Liver (tissue), 8 donors: ENCODE measurements at regions not wholly inside any gene's neighbourhood (a gene's known extent, or its start where the extent isn't known, plus 50 kb on each side); places are given as distances from the start of the nearest gene placed in this dataset.

ENCODE experiments used
- DNase-seq: peaks from one replicate; pipeline ENCODE4 v3.0.0-alpha.2; 2017; ENCODE audit warnings: low spot score
- H3K27ac ChIP-seq, 2 donors: one replicate each; pipeline ENCODE4 v1.7.0; 2013; ENCODE audit warnings: inconsistent platforms in 2 of 2, low read length in 2 of 2, control low read depth in 1 of 2, low read depth in 1 of 2, mild to moderate bottlenecking in 1 of 2
- H3K27me3 ChIP-seq, 4 donors: one replicate each; pipeline versions ENCODE4 v1.6.1 to v1.7.0; 2013; ENCODE audit warnings: low read length in 3 of 4, inconsistent platforms in 1 of 4, mild to moderate bottlenecking in 1 of 4, moderate library complexity in 1 of 4; ENCODE audit not compliant: control insufficient read depth in 4 of 4, insufficient read depth in 4 of 4
- H3K36me3 ChIP-seq, 4 donors: one replicate each; pipeline versions ENCODE4 v1.6.1 to v1.7.0; 2013; ENCODE audit warnings: low read length in 3 of 4, mild to moderate bottlenecking in 3 of 4, low read depth in 1 of 4, moderate library complexity in 1 of 4; ENCODE audit not compliant: control insufficient read depth in 4 of 4, insufficient read depth in 3 of 4
- H3K4me1 ChIP-seq, 4 donors: one replicate each; pipeline versions ENCODE4 v1.6.1 to v1.7.0; 2013; ENCODE audit warnings: low read length in 3 of 4, mild to moderate bottlenecking in 3 of 4, moderate library complexity in 1 of 4; ENCODE audit not compliant: control insufficient read depth in 4 of 4, insufficient read depth in 4 of 4
- H3K4me3 ChIP-seq, 3 donors: one replicate each; pipeline versions ENCODE4 v1.6.1 to v1.7.0; 2013; ENCODE audit warnings: low read length in 3 of 3, control low read depth in 1 of 3, low read depth in 1 of 3, mild to moderate bottlenecking in 1 of 3
- H3K9ac ChIP-seq, 2 donors: one replicate each; pipeline ENCODE4 v1.7.0; 2013; ENCODE audit warnings: low read length in 2 of 2, mild to moderate bottlenecking in 2 of 2, moderate library complexity in 2 of 2, control low read depth in 1 of 2, low read depth in 1 of 2
- H3K9me3 ChIP-seq, 4 donors: one replicate each; pipeline versions ENCODE4 v1.6.1 to v1.7.0; 2013; ENCODE audit warnings: low read length in 3 of 4; ENCODE audit not compliant: control insufficient read depth in 4 of 4
- EGR1 ChIP-seq, 2 donors: IDR thresholded peaks; 2 replicates each; pipeline ENCODE4 v1.6.1; 2016 to 2018; ENCODE audit warnings: antibody characterized with exemption in 2 of 2, low read depth in 2 of 2
- FOXA1 ChIP-seq: IDR thresholded peaks from 2 replicates; pipeline ENCODE4 v1.6.1; 2016; ENCODE audit warnings: antibody characterized with exemption
- FOXA2 ChIP-seq: IDR thresholded peaks from 2 replicates; pipeline ENCODE4 v1.6.1; 2016; ENCODE audit warnings: antibody characterized with exemption
- GABPA ChIP-seq, 2 donors: IDR thresholded peaks in 1 of 2; conservative IDR thresholded peaks in 1 of 2; 2 replicates each; pipeline ENCODE4 v1.6.1; 2016; ENCODE audit warnings: antibody characterized with exemption in 2 of 2, mild to moderate bottlenecking in 1 of 2, moderate library complexity in 1 of 2
- HNF4A ChIP-seq, 2 donors: conservative IDR thresholded peaks; 2 replicates each; pipeline ENCODE4 v1.6.1; 2016; ENCODE audit warnings: antibody characterized with exemption in 2 of 2, mild to moderate bottlenecking in 2 of 2
- HNF4G ChIP-seq: IDR thresholded peaks from 2 replicates; pipeline ENCODE4 v1.6.1; 2016; ENCODE audit warnings: antibody characterized with exemption
- JUND ChIP-seq, 2 donors: IDR thresholded peaks; 2 replicates each; pipeline ENCODE4 v1.6.1; 2016; ENCODE audit warnings: antibody characterized with exemption in 2 of 2
- NR2F2 ChIP-seq: IDR thresholded peaks from 2 replicates; pipeline ENCODE4 v1.6.1; 2016; ENCODE audit warnings: antibody characterized with exemption
- RAD21 ChIP-seq, 2 donors: IDR thresholded peaks; 2 replicates each; pipeline ENCODE4 v1.6.1; 2016; ENCODE audit warnings: antibody characterized with exemption in 2 of 2, mild to moderate bottlenecking in 2 of 2
- RXRA ChIP-seq, 2 donors: IDR thresholded peaks; 2 replicates each; pipeline ENCODE4 v1.6.1; 2017 to 2018; ENCODE audit warnings: antibody characterized with exemption in 2 of 2, mild to moderate bottlenecking in 1 of 2
- SP1 ChIP-seq: IDR thresholded peaks from 2 replicates; pipeline ENCODE4 v1.6.1; 2018; ENCODE audit warnings: antibody characterized with exemption, mild to moderate bottlenecking
- TAF1 ChIP-seq: conservative IDR thresholded peaks from 2 replicates; pipeline ENCODE4 v1.6.1; 2016; ENCODE audit warnings: antibody characterized with exemption, mild to moderate bottlenecking
- YY1 ChIP-seq: IDR thresholded peaks from 2 replicates; pipeline ENCODE4 v1.6.1; 2016; ENCODE audit warnings: antibody characterized with exemption, mild to moderate bottlenecking
- WGBS: extraction: QIAGEN DNeasy Blood & Tissue Kit; methylation state at CpG from one replicate; pipeline ENCODE4 v1.1.7; 2013; 5-methylcytosine and 5-hydroxymethylcytosine counted together
- TF ChIP-seq, protein P1 (sequence below): IDR thresholded peaks from 2 replicates; pipeline ENCODE4 v1.6.1; 2016; ENCODE audit warnings: antibody characterized with exemption
- TF ChIP-seq, protein P2 (sequence below): IDR thresholded peaks from 2 replicates; pipeline ENCODE4 v1.6.1; 2016; ENCODE audit warnings: antibody characterized with exemption
- TF ChIP-seq, protein P3 (sequence below): fragments of 150-350 bp; IDR thresholded peaks from 2 replicates; pipeline ENCODE4 v1.5.1; 2017; ENCODE audit warnings: improper control_type of control experiment, low read depth, low read length; ENCODE audit not compliant: missing input control
- TF ChIP-seq, protein P4 (sequence below): IDR thresholded peaks from 2 replicates; pipeline ENCODE4 v1.6.1; 2016; ENCODE audit warnings: antibody characterized with exemption
- donor health status: healthy.
- donor health status: healthy.
- donor health status: healthy.
- donor health status: healthy.
- donor health status: healthy.

DNA sequence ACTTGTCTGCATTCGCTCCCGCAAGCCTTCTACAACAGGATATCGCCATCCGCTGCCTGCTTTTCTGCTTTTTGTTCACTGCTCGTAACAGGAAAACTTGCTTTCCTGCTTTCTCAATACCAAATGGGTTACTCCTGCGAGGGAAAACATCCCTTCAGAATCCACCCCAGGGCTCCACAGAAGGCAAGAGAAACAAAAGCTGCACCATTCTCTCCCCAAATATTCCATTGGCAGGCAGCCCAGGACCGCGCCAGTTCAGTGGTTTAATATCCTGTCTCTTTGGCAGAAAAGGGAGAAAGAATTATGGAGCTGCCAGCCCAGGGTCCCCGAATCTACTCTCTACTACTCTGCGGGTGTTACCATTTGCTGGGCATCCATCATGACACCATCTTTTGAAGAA is 84.7 kb upstream of the DOCK9 start:
- Histone ChIP-seq H3K9me3 (no peaks in the 10 kb centered on the region), H3K4me3 (no peak overlapping the region), H3K27me3 (no peaks in the 10 kb centered on the region), H3K4me1 (peaks cover 3 to 17% (median 11%) of the 10 kb centered on the region in 4 donors), H3K9ac (no peak overlapping the region), H3K27ac (no peak overlapping the region), H3K36me3 (no peaks in the 10 kb centered on the region)
- 72% methylated on average over 10 of the region's 10 CpGs for WGBS
- TF ChIP-seq SP1 = peak; percentile 16
- TF ChIP-seq NR2F2 = peak; percentile 19
- no peak for TF ChIP-seq TAF1
- TF ChIP-seq HNF4A (conservative IDR thresholded peaks at IDR 0.05) = no peak
- no peak for TF ChIP-seq EGR1 (IDR thresholded peaks at IDR 0.05; ENCODE audit: low read depth in 2 of 2)
- TF ChIP-seq, protein P1, sequence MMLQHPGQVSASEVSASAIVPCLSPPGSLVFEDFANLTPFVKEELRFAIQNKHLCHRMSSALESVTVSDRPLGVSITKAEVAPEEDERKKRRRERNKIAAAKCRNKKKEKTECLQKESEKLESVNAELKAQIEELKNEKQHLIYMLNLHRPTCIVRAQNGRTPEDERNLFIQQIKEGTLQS = no peak
- DNase-seq = no peak

DNA sequence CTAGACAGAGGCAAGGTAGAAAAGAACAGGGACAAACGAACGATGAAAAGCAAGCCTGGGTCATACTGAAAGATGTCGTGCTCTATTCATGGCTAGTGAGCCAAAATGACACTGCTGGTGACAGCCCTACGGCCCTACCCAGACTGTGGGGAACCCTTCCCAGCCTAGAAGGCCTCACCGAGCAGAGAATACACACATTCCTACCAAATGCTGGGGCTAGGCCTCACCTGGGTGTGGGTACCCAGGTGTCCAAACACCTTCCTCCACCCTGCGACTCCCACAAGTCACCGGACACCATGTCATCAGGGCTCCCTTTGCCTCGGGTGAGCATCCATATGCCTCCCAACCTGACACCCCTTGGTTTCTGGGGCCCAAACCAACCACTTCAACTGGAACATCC is 85.3 kb upstream of the DOCK9 start:
- H3K9ac ChIP-seq = no peak overlapping the region
- H3K27me3 ChIP-seq = no peaks in the 10 kb centered on the region
- no peaks in the 10 kb centered on the region for H3K36me3 ChIP-seq
- no peaks in the 10 kb centered on the region for H3K9me3 ChIP-seq
- no peak for DNase-seq
- H3K4me1 ChIP-seq = peaks cover 2 to 13% (median 7%) of the 10 kb centered on the region in 4 donors
- H3K27ac ChIP-seq = no peak overlapping the region
- no peak for TF ChIP-seq TAF1
- TF ChIP-seq GABPA (IDR thresholded peaks at IDR 0.05 in 1 of 2, conservative IDR thresholded peaks at IDR 0.05 in 1 of 2) = no peak
- TF ChIP-seq RAD21 (IDR thresholded peaks at IDR 0.05) = no peak
- TF ChIP-seq FOXA2 = no peak
- no peak for TF ChIP-seq YY1
- TF ChIP-seq, protein P2, sequence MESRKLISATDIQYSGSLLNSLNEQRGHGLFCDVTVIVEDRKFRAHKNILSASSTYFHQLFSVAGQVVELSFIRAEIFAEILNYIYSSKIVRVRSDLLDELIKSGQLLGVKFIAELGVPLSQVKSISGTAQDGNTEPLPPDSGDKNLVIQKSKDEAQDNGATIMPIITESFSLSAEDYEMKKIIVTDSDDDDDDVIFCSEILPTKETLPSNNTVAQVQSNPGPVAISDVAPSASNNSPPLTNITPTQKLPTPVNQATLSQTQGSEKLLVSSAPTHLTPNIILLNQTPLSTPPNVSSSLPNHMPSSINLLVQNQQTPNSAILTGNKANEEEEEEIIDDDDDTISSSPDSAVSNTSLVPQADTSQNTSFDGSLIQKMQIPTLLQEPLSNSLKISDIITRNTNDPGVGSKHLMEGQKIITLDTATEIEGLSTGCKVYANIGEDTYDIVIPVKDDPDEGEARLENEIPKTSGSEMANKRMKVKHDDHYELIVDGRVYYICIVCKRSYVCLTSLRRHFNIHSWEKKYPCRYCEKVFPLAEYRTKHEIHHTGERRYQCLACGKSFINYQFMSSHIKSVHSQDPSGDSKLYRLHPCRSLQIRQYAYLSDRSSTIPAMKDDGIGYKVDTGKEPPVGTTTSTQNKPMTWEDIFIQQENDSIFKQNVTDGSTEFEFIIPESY = no peak
- TF ChIP-seq, protein P3, sequence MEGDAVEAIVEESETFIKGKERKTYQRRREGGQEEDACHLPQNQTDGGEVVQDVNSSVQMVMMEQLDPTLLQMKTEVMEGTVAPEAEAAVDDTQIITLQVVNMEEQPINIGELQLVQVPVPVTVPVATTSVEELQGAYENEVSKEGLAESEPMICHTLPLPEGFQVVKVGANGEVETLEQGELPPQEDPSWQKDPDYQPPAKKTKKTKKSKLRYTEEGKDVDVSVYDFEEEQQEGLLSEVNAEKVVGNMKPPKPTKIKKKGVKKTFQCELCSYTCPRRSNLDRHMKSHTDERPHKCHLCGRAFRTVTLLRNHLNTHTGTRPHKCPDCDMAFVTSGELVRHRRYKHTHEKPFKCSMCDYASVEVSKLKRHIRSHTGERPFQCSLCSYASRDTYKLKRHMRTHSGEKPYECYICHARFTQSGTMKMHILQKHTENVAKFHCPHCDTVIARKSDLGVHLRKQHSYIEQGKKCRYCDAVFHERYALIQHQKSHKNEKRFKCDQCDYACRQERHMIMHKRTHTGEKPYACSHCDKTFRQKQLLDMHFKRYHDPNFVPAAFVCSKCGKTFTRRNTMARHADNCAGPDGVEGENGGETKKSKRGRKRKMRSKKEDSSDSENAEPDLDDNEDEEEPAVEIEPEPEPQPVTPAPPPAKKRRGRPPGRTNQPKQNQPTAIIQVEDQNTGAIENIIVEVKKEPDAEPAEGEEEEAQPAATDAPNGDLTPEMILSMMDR = no peak
- no peak for TF ChIP-seq HNF4A (conservative IDR thresholded peaks at IDR 0.05)
- no peak for TF ChIP-seq RXRA (IDR thresholded peaks at IDR 0.05)
- no peak for TF ChIP-seq FOXA1
- TF ChIP-seq NR2F2 = no peak
- TF ChIP-seq, protein P1 = no peak
- TF ChIP-seq HNF4G = no peak
- no peak for TF ChIP-seq JUND (IDR thresholded peaks at IDR 0.05)
- WGBS = 95% methylated on average over 8 of the region's 8 CpGs
- H3K4me3 ChIP-seq = no peak overlapping the region

DNA sequence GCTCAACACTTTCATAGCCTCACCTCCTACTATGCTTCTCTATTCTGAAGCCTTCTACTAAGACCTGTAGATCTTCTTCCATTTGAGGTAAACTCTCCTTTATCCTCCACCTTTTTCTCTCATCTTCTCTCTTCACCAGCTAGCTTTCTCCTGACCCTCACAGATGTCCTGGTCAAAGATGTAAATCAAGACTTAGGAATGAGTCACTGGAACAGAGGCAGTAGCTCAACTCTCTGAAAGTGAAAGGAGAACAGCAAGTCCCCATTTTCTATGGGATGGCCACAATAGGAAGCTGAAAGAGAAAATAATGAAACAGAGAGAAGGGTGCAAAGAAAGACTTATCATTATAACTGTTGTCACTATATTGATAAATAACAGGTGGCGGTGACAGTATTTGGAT is 86.1 kb upstream of the DOCK9 start:
- no peak for TF ChIP-seq GABPA (IDR thresholded peaks at IDR 0.05 in 1 of 2, conservative IDR thresholded peaks at IDR 0.05 in 1 of 2)
- TF ChIP-seq, protein P4, sequence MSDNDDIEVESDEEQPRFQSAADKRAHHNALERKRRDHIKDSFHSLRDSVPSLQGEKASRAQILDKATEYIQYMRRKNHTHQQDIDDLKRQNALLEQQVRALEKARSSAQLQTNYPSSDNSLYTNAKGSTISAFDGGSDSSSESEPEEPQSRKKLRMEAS = no peak
- TF ChIP-seq RAD21 (IDR thresholded peaks at IDR 0.05) = no peak
- TF ChIP-seq RXRA (IDR thresholded peaks at IDR 0.05) = no peak
- TF ChIP-seq HNF4G = no peak
- H3K4me1 ChIP-seq = peaks cover 0 to 9% (median 4%) of the 10 kb centered on the region in 4 donors
- H3K9ac ChIP-seq = no peak overlapping the region
- 92% methylated on average over 1 of the region's 1 CpG for WGBS
- no peak overlapping the region for H3K27ac ChIP-seq
- no peaks in the 10 kb centered on the region for H3K36me3 ChIP-seq
- H3K4me3 ChIP-seq = no peak overlapping the region
- no peaks in the 10 kb centered on the region for H3K27me3 ChIP-seq
- no peaks in the 10 kb centered on the region for H3K9me3 ChIP-seq
- DNase-seq = no peak
